GM19240 (cell line): ENCODE measurements at regions not wholly inside any gene's neighbourhood (a gene's known extent, or its start where the extent isn't known, plus 50 kb on each side); places are given as distances from the start of the nearest gene placed in this dataset.
"Not testable (repeated sequence)": the region's sequence is repeated elsewhere in the genome, so short reads cannot be mapped to it uniquely, and the experiment has no call there.

ENCODE experiments used
- DNase-seq: peaks from one replicate; pipeline ENCODE4 v3.0.0; 2011; ENCODE audit warnings: low spot score; ENCODE audit not compliant: insufficient read length

- DNase-seq, result no peak
Measured at GRCh38 chr5:62780888-62781287, 202.3 kb downstream of the LRRC70 start.

- DNase-seq, result no peak
Measured at GRCh38 chr5:62780230-62780629, 201.6 kb downstream of the LRRC70 start.

GRCh38 chr5:62779010-62779422 is 200.4 kb downstream of the LRRC70 start:
- DNase-seq, result no peak

- no peak for DNase-seq
Measured at GRCh38 chr5:62778316-62779009, 199.8 kb downstream of the LRRC70 start.

GRCh38 chr5:62777081-62777480 is 198.5 kb downstream of the LRRC70 start:
- not testable (repeated sequence) for DNase-seq

- not testable (repeated sequence) for DNase-seq
Measured at GRCh38 chr5:62776592-62776991, 198.0 kb downstream of the LRRC70 start.

GRCh38 chr5:62773460-62773859 is 194.8 kb downstream of the LRRC70 start:
- no peak for DNase-seq

GRCh38 chr5:62771341-62771740 is 192.7 kb downstream of the LRRC70 start:
- DNase-seq, result no peak

GRCh38 chr5:62767650-62768049 is 189.0 kb downstream of the LRRC70 start:
- DNase-seq, result no peak

GRCh38 chr5:62767077-62767476 is 188.5 kb downstream of the LRRC70 start:
- no peak for DNase-seq

- DNase-seq, result no peak
Measured at GRCh38 chr5:62762503-62762902, 183.9 kb downstream of the LRRC70 start.

- not testable (repeated sequence) for DNase-seq
Measured at GRCh38 chr5:62757686-62758085, 179.1 kb downstream of the LRRC70 start.

- DNase-seq, result not testable (repeated sequence)
Measured at GRCh38 chr5:62752998-62753367, 174.4 kb downstream of the LRRC70 start.

GRCh38 chr5:62752056-62752997 is 173.7 kb downstream of the LRRC70 start:
- not testable (repeated sequence) for DNase-seq

GRCh38 chr5:62742207-62742606 is 163.6 kb downstream of the LRRC70 start:
- no peak for DNase-seq

GRCh38 chr5:62741761-62742160 is 163.1 kb downstream of the LRRC70 start:
- no peak for DNase-seq

GRCh38 chr5:62737766-62738165 is 159.1 kb downstream of the LRRC70 start:
- DNase-seq, result no peak

GRCh38 chr5:62732677-62733121 is 154.1 kb downstream of the LRRC70 start:
- no peak for DNase-seq

GRCh38 chr5:62731022-62731421 is 152.4 kb downstream of the LRRC70 start:
- no peak for DNase-seq

- no peak for DNase-seq
Measured at GRCh38 chr5:62729675-62730074, 151.1 kb downstream of the LRRC70 start.

- no peak for DNase-seq
Measured at GRCh38 chr5:62727861-62728260, 149.2 kb downstream of the LRRC70 start.

GRCh38 chr5:62727184-62727583 is 148.6 kb downstream of the LRRC70 start:
- no peak for DNase-seq
